OCI-LY1 (cell line): ENCODE measurements at regions not wholly inside any gene's neighbourhood (a gene's known extent, or its start where the extent isn't known, plus 50 kb on each side); places are given as distances from the start of the nearest gene placed in this dataset.

Source experiments
- H2AFZ ChIP-seq: fragments of 200-600 bp; sonication (generic), shearing (Covaris generic); 2 replicates; pipeline ENCODE4 v1.6.0; 2014; ENCODE audit warnings: antibody characterized with exemption, mild to moderate bottlenecking, low read length
- H3F3A ChIP-seq: fragments of 200-600 bp; sonication (generic), shearing (Covaris generic); 2 replicates; pipeline ENCODE4 v1.6.0; 2014; ENCODE audit warnings: mild to moderate bottlenecking, antibody characterized with exemption, low read length, moderate library complexity; ENCODE audit not compliant: insufficient read depth
- H3K27ac ChIP-seq: fragments of 200-600 bp; sonication (generic); 2 replicates; pipeline ENCODE4 v1.5.1; 2014; ENCODE audit warnings: low read length, mixed run types, mild to moderate bottlenecking, low read depth; ENCODE audit not compliant: poor library complexity, severe bottlenecking
- H3K27me3 ChIP-seq: fragments of 200-600 bp; sonication (generic); 2 replicates; pipeline ENCODE4 v1.6.0; 2014; ENCODE audit warnings: antibody characterized with exemption, mild to moderate bottlenecking, low read length, moderate library complexity; ENCODE audit not compliant: insufficient read depth
- H3K36me3 ChIP-seq: fragments of 200-600 bp; sonication (generic); 2 replicates; pipeline ENCODE4 v1.6.1; 2014; ENCODE audit warnings: mild to moderate bottlenecking, antibody characterized with exemption, low read length, moderate library complexity, mixed read lengths; ENCODE audit not compliant: insufficient read depth
- H3K4me1 ChIP-seq: fragments of 200-600 bp; sonication (generic); 2 replicates; pipeline ENCODE4 v1.5.1; 2014; ENCODE audit warnings: mild to moderate bottlenecking, low read length, moderate library complexity; ENCODE audit not compliant: insufficient read depth, severe bottlenecking
- H3K4me2 ChIP-seq: fragments of 200-600 bp; sonication (generic), shearing (Covaris generic); 2 replicates; pipeline ENCODE4 v1.6.1; 2014; ENCODE audit warnings: low read length
- H3K4me3 ChIP-seq: fragments of 200-600 bp; sonication (generic); 2 replicates; pipeline ENCODE4 v1.5.1; 2014; ENCODE audit warnings: low read length, low read depth, mild to moderate bottlenecking, mixed read lengths; ENCODE audit not compliant: poor library complexity, severe bottlenecking
- H3K79me2 ChIP-seq: fragments of 200-600 bp; shearing (Covaris generic); 2 replicates; pipeline ENCODE4 v1.6.1; 2016; ENCODE audit warnings: mixed run types, low read length, mixed read lengths; ENCODE audit not compliant: insufficient read depth
- H3K9ac ChIP-seq: fragments of 200-600 bp; sonication (generic), shearing (Covaris generic); 2 replicates; pipeline ENCODE4 v1.6.1; 2014; ENCODE audit warnings: mild to moderate bottlenecking, low read length, mixed read lengths
- H3K9me2 ChIP-seq: fragments of 200-600 bp; sonication (generic), shearing (Covaris generic); 2 replicates; pipeline ENCODE4 v1.6.1; 2014; ENCODE audit warnings: low read depth, mild to moderate bottlenecking, low read length, mixed read lengths
- H3K9me3 ChIP-seq: fragments of 200-600 bp; shearing (Covaris generic); 2 replicates; pipeline ENCODE4 v1.6.1; 2014; ENCODE audit warnings: low read length, mixed read lengths
- H4K20me1 ChIP-seq: fragments of 200-600 bp; sonication (generic), shearing (Covaris generic); 2 replicates; pipeline ENCODE4 v1.6.0; 2016; ENCODE audit warnings: mild to moderate bottlenecking, low read length; ENCODE audit not compliant: insufficient read depth
- CTCF ChIP-seq: fragments of 200-600 bp; sonication (generic), shearing (Covaris generic); IDR thresholded peaks from 2 replicates; pipeline ENCODE4 v1.5.1; 2017; ENCODE audit warnings: mild to moderate bottlenecking, antibody characterized with exemption, low read length, moderate library complexity, mixed read lengths
- EZH2 ChIP-seq: fragments of 200-600 bp; sonication (generic), shearing (Covaris generic); IDR thresholded peaks from 2 replicates; pipeline ENCODE4 v1.8.0; 2017; ENCODE audit warnings: borderline replicate concordance, mixed run types, mild to moderate bottlenecking, antibody characterized with exemption, low read length, moderate library complexity, mixed read lengths

- Histone ChIP-seq H3K4me1 (no peaks in the 10 kb centered on the region), H3K79me2 (no peaks in the 10 kb centered on the region), H2AFZ (no peak overlapping the region), H3K36me3 (no peaks in the 10 kb centered on the region), H3F3A (no peaks in the 10 kb centered on the region), H3K9ac (no peak overlapping the region), H3K9me2 (no peaks in the 10 kb centered on the region), H3K4me3 (no peak overlapping the region), H3K27ac (no peak overlapping the region), H3K4me2 (no peak overlapping the region), H3K27me3 (no peaks in the 10 kb centered on the region), H4K20me1 (no peaks in the 10 kb centered on the region), H3K9me3 (no peaks in the 10 kb centered on the region)
- TF ChIP-seq CTCF = no peak
- no peak for TF ChIP-seq EZH2
Observed at GRCh38 chr14:56059054-56059453, 59.2 kb upstream of the PELI2 start.

GRCh38 chr14:56061051-56061450 lies 57.2 kb upstream of the PELI2 start:
- Histone ChIP-seq H2AFZ (no peak overlapping the region), H3K9me2 (no peaks in the 10 kb centered on the region), H3K27me3 (no peaks in the 10 kb centered on the region), H3K4me1 (no peaks in the 10 kb centered on the region), H3K79me2 (no peaks in the 10 kb centered on the region), H4K20me1 (no peaks in the 10 kb centered on the region), H3K4me2 (no peak overlapping the region), H3K27ac (no peak overlapping the region), H3K36me3 (no peaks in the 10 kb centered on the region), H3K9me3 (no peaks in the 10 kb centered on the region), H3K4me3 (no peak overlapping the region), H3K9ac (no peak overlapping the region), H3F3A (no peaks in the 10 kb centered on the region)
- TF ChIP-seq CTCF = no peak
- no peak for TF ChIP-seq EZH2

DNA sequence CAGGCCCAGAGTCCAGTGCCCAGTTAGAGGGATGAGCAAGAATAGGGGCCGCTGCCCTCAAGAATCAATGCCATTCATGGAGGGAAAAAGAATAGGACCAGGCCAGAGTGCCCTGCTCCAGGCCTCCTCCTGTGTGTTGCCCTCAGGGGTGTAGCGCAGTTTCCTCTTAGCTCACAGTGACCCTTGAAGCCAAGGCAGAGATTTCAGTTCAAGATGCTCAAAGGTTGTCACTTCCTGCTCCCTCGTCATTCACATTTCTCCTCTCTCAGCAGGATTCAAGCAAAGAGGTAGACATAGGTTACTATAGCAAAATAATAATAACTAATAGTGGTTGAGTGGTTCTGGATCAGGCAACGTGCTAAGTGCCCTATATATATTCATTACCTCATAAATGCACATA lies 55.1 kb upstream of the PELI2 start:
- TF ChIP-seq EZH2 = no peak
- TF ChIP-seq CTCF = no peak
- Histone ChIP-seq H3F3A (no peaks in the 10 kb centered on the region), H3K9me2 (no peaks in the 10 kb centered on the region), H3K27ac (no peak overlapping the region), H3K27me3 (no peaks in the 10 kb centered on the region; the same call in 1 of the 2 replicates), H2AFZ (no peak overlapping the region), H3K9ac (no peak overlapping the region), H3K79me2 (no peaks in the 10 kb centered on the region), H3K36me3 (no peaks in the 10 kb centered on the region), H3K4me2 (no peak overlapping the region), H3K4me1 (no peaks in the 10 kb centered on the region), H3K4me3 (no peak overlapping the region), H4K20me1 (no peaks in the 10 kb centered on the region), H3K9me3 (no peaks in the 10 kb centered on the region)
